ENCODE measurements at regions not wholly inside any gene's neighbourhood (a gene's known extent, or its start where the extent isn't known, plus 50 kb on each side); places are given as distances from the start of the nearest gene placed in this dataset.

GRCh38 chr4:26133840-26134239, 187.0 kb upstream of the RBPJ start:
- TF ChIP-seq, protein P1, sequence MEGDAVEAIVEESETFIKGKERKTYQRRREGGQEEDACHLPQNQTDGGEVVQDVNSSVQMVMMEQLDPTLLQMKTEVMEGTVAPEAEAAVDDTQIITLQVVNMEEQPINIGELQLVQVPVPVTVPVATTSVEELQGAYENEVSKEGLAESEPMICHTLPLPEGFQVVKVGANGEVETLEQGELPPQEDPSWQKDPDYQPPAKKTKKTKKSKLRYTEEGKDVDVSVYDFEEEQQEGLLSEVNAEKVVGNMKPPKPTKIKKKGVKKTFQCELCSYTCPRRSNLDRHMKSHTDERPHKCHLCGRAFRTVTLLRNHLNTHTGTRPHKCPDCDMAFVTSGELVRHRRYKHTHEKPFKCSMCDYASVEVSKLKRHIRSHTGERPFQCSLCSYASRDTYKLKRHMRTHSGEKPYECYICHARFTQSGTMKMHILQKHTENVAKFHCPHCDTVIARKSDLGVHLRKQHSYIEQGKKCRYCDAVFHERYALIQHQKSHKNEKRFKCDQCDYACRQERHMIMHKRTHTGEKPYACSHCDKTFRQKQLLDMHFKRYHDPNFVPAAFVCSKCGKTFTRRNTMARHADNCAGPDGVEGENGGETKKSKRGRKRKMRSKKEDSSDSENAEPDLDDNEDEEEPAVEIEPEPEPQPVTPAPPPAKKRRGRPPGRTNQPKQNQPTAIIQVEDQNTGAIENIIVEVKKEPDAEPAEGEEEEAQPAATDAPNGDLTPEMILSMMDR (IDR thresholded peaks at IDR 0.05) = no peak
- no peak overlapping the region for H3K27ac ChIP-seq
- H3K36me3 ChIP-seq = no peaks in the 10 kb centered on the region
- no peaks in the 10 kb centered on the region for H3K27me3 ChIP-seq (ENCODE audit: low read depth)
- no peak for DNase-seq
- no peaks in the 10 kb centered on the region for H3K4me1 ChIP-seq
- no peak overlapping the region for H3K4me3 ChIP-seq
- H3K9me3 ChIP-seq = no peaks in the 10 kb centered on the region
- intact Hi-C loops (cut with DNase I) = no loop called here
- ATAC-seq = no peak

DNA sequence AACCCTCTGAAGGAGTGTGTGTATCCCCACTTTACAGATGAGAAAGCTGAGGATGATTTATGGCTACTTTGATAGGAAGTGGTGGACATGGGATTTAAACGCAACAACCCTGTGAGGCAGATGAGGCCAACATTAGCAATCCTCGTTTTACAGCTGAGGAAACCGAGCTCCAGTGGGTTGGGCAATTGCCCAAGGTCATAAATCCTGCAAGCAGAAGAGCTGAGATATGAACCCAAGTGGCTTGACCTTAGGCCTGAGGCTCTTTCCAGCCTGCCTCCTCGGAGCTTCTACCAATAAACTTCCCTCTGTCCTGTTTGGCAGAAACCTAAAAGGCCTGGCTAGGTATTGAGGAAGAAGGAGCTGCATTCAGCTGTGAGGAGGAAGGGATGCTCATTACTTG, 185.5 kb upstream of the RBPJ start:
- Histone ChIP-seq H3K4me3 (no peak overlapping the region), H3K36me3 (no peaks in the 10 kb centered on the region), H3K4me1 (no peaks in the 10 kb centered on the region), H3K27me3 (ENCODE audit: low read depth) (no peaks in the 10 kb centered on the region), H3K9me3 (no peaks in the 10 kb centered on the region), H3K27ac (no peak overlapping the region)
- ATAC-seq (no peak), DNase-seq (no peak)
- TF ChIP-seq, protein P1 (IDR thresholded peaks at IDR 0.05) = no peak
- intact Hi-C loops (cut with DNase I) = no loop called here

DNA sequence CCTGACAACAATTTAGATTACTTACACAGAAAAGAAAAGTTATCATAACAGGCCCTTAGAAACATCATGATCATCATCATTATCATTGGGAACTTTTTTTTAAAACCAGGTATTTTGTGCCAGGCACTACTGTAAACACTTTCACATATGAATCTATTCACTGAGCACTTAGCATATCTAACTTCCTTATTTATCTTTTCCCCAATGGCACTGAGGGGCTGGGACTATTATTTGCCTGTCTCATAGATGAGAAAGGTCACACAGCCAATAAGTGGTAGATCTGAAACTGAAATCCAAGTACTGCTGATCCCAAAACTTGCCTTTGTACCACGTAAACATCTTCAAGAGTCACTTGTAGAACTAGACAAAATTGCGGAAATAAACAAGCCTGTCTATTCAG, 184.2 kb upstream of the RBPJ start:
- Histone ChIP-seq H3K4me3 (no peak overlapping the region), H3K27me3 (ENCODE audit: low read depth) (no peaks in the 10 kb centered on the region), H3K27ac (no peak overlapping the region), H3K36me3 (no peaks in the 10 kb centered on the region), H3K9me3 (no peaks in the 10 kb centered on the region), H3K4me1 (peaks cover 7% of the 10 kb centered on the region)
- TF ChIP-seq, protein P1 (IDR thresholded peaks at IDR 0.05) = no peak
- DNase-seq (no peak), ATAC-seq (no peak)
- intact Hi-C loops (cut with DNase I) = no loop called here

GRCh38 chr4:26137288-26137687, 183.5 kb upstream of the RBPJ start:
- Histone ChIP-seq H3K9me3 (no peaks in the 10 kb centered on the region), H3K36me3 (no peaks in the 10 kb centered on the region), H3K4me3 (no peak overlapping the region), H3K27me3 (ENCODE audit: low read depth) (no peaks in the 10 kb centered on the region), H3K27ac (no peak overlapping the region), H3K4me1 (peaks cover 9% of the 10 kb centered on the region)
- TF ChIP-seq, protein P1 (IDR thresholded peaks at IDR 0.05) = no peak
- ATAC-seq (no peak), DNase-seq (no peak)
- intact Hi-C loops (cut with DNase I) = no loop called here

DNA sequence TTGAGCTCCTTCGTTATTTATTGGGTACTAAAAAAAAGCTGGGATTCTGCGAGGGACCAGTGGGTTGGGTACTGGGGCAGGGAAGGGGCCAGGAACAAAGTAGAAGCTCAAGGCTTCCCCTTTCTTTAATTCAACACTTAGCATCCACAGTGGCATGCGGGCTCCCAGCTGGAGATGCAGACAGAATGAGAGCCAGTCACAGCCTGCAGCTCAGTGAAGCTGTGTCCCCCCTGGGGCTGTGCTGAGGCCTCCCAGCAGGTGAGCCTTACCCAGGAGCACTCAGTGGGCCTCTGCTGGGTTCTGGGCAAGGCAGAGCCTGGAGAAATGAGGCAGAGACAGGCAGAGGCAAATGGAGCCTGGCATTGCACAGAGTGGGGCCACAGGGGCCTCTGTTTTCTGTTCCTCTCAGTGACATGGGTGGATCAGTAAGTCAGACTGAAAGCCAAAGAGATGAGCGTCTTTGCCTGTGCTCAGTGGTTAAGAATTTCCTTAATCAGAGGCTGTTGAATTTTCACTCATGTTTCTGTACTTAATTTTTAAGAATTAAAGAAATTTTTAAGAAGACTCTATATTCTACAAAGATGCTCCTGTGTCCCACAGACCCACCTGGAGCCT, 181.4 kb upstream of the RBPJ start:
- no peaks in the 10 kb centered on the region for H3K36me3 ChIP-seq
- no peak overlapping the region for H3K27ac ChIP-seq
- H3K9me3 ChIP-seq = no peaks in the 10 kb centered on the region
- no peak overlapping the region for H3K4me3 ChIP-seq
- DNase-seq = no peak
- intact Hi-C loops (cut with DNase I) = no loop called here
- TF ChIP-seq, protein P1 (IDR thresholded peaks at IDR 0.05) = no peak
- ATAC-seq = no peak
- H3K4me1 ChIP-seq = peaks cover 9% of the 10 kb centered on the region
- H3K27me3 ChIP-seq (ENCODE audit: low read depth) = no peaks in the 10 kb centered on the region

All from lower lobe of right lung (tissue), 2 donors.